OCI-LY1 (cell line): ENCODE measurements at regions not wholly inside any gene's neighbourhood (a gene's known extent, or its start where the extent isn't known, plus 50 kb on each side); places are given as distances from the start of the nearest gene placed in this dataset.

Source experiments
- H2AFZ ChIP-seq: fragments of 200-600 bp; sonication (generic), shearing (Covaris generic); 2 replicates; pipeline ENCODE4 v1.6.0; 2014; ENCODE audit warnings: antibody characterized with exemption, mild to moderate bottlenecking, low read length
- H3F3A ChIP-seq: fragments of 200-600 bp; sonication (generic), shearing (Covaris generic); 2 replicates; pipeline ENCODE4 v1.6.0; 2014; ENCODE audit warnings: mild to moderate bottlenecking, antibody characterized with exemption, low read length, moderate library complexity; ENCODE audit not compliant: insufficient read depth
- H3K27ac ChIP-seq: fragments of 200-600 bp; sonication (generic); 2 replicates; pipeline ENCODE4 v1.5.1; 2014; ENCODE audit warnings: low read length, mixed run types, mild to moderate bottlenecking, low read depth; ENCODE audit not compliant: poor library complexity, severe bottlenecking
- H3K27me3 ChIP-seq: fragments of 200-600 bp; sonication (generic); 2 replicates; pipeline ENCODE4 v1.6.0; 2014; ENCODE audit warnings: antibody characterized with exemption, mild to moderate bottlenecking, low read length, moderate library complexity; ENCODE audit not compliant: insufficient read depth
- H3K36me3 ChIP-seq: fragments of 200-600 bp; sonication (generic); 2 replicates; pipeline ENCODE4 v1.6.1; 2014; ENCODE audit warnings: mild to moderate bottlenecking, antibody characterized with exemption, low read length, moderate library complexity, mixed read lengths; ENCODE audit not compliant: insufficient read depth
- H3K4me1 ChIP-seq: fragments of 200-600 bp; sonication (generic); 2 replicates; pipeline ENCODE4 v1.5.1; 2014; ENCODE audit warnings: mild to moderate bottlenecking, low read length, moderate library complexity; ENCODE audit not compliant: insufficient read depth, severe bottlenecking
- H3K4me2 ChIP-seq: fragments of 200-600 bp; sonication (generic), shearing (Covaris generic); 2 replicates; pipeline ENCODE4 v1.6.1; 2014; ENCODE audit warnings: low read length
- H3K4me3 ChIP-seq: fragments of 200-600 bp; sonication (generic); 2 replicates; pipeline ENCODE4 v1.5.1; 2014; ENCODE audit warnings: low read length, low read depth, mild to moderate bottlenecking, mixed read lengths; ENCODE audit not compliant: poor library complexity, severe bottlenecking
- H3K79me2 ChIP-seq: fragments of 200-600 bp; shearing (Covaris generic); 2 replicates; pipeline ENCODE4 v1.6.1; 2016; ENCODE audit warnings: mixed run types, low read length, mixed read lengths; ENCODE audit not compliant: insufficient read depth
- H3K9ac ChIP-seq: fragments of 200-600 bp; sonication (generic), shearing (Covaris generic); 2 replicates; pipeline ENCODE4 v1.6.1; 2014; ENCODE audit warnings: mild to moderate bottlenecking, low read length, mixed read lengths
- H3K9me2 ChIP-seq: fragments of 200-600 bp; sonication (generic), shearing (Covaris generic); 2 replicates; pipeline ENCODE4 v1.6.1; 2014; ENCODE audit warnings: low read depth, mild to moderate bottlenecking, low read length, mixed read lengths
- H3K9me3 ChIP-seq: fragments of 200-600 bp; shearing (Covaris generic); 2 replicates; pipeline ENCODE4 v1.6.1; 2014; ENCODE audit warnings: low read length, mixed read lengths
- H4K20me1 ChIP-seq: fragments of 200-600 bp; sonication (generic), shearing (Covaris generic); 2 replicates; pipeline ENCODE4 v1.6.0; 2016; ENCODE audit warnings: mild to moderate bottlenecking, low read length; ENCODE audit not compliant: insufficient read depth
- CTCF ChIP-seq: fragments of 200-600 bp; sonication (generic), shearing (Covaris generic); IDR thresholded peaks from 2 replicates; pipeline ENCODE4 v1.5.1; 2017; ENCODE audit warnings: mild to moderate bottlenecking, antibody characterized with exemption, low read length, moderate library complexity, mixed read lengths
- EZH2 ChIP-seq: fragments of 200-600 bp; sonication (generic), shearing (Covaris generic); IDR thresholded peaks from 2 replicates; pipeline ENCODE4 v1.8.0; 2017; ENCODE audit warnings: borderline replicate concordance, mixed run types, mild to moderate bottlenecking, antibody characterized with exemption, low read length, moderate library complexity, mixed read lengths

- TF ChIP-seq CTCF = no peak
- no peak for TF ChIP-seq EZH2
Measured at GRCh38 chr7:23930312-23930711, 220.3 kb downstream of the STK31 start.

GRCh38 chr7:23931633-23932032, 221.6 kb downstream of the STK31 start:
- no peak for TF ChIP-seq EZH2
- TF ChIP-seq CTCF = no peak
- no peak overlapping the region for H3K27ac ChIP-seq
- no peak overlapping the region for H3K4me3 ChIP-seq
- no peaks in the 10 kb centered on the region for H3K4me1 ChIP-seq
- no peaks in the 10 kb centered on the region for H3K27me3 ChIP-seq
- no peaks in the 10 kb centered on the region for H3K9me3 ChIP-seq
- H3K9ac ChIP-seq = no peak overlapping the region
- no peak overlapping the region for H2AFZ ChIP-seq
- no peaks in the 10 kb centered on the region for H4K20me1 ChIP-seq
- no peaks in the 10 kb centered on the region for H3K36me3 ChIP-seq
- H3K4me2 ChIP-seq = no peak overlapping the region
- H3F3A ChIP-seq = no peaks in the 10 kb centered on the region
- no peaks in the 10 kb centered on the region for H3K9me2 ChIP-seq
- no peaks in the 10 kb centered on the region for H3K79me2 ChIP-seq

More at GRCh38 chr7:23930312-23930711, 220.3 kb downstream of the STK31 start:
- Histone ChIP-seq H3K79me2 (no peaks in the 10 kb centered on the region), H3K27ac (no peak overlapping the region), H3F3A (no peaks in the 10 kb centered on the region), H3K4me2 (no peak overlapping the region), H3K9ac (no peak overlapping the region), H3K4me1 (no peaks in the 10 kb centered on the region), H4K20me1 (no peaks in the 10 kb centered on the region), H3K9me3 (no peaks in the 10 kb centered on the region), H3K36me3 (no peaks in the 10 kb centered on the region), H3K9me2 (no peaks in the 10 kb centered on the region), H3K4me3 (no peak overlapping the region), H2AFZ (no peak overlapping the region), H3K27me3 (no peaks in the 10 kb centered on the region)

- Histone ChIP-seq H3K27me3 (no peaks in the 10 kb centered on the region), H2AFZ (no peak overlapping the region), H3K4me1 (no peaks in the 10 kb centered on the region), H3K9me2 (no peaks in the 10 kb centered on the region), H3F3A (no peaks in the 10 kb centered on the region), H3K79me2 (no peaks in the 10 kb centered on the region), H3K9ac (no peak overlapping the region), H3K27ac (no peak overlapping the region), H3K4me3 (no peak overlapping the region), H4K20me1 (no peaks in the 10 kb centered on the region), H3K9me3 (no peaks in the 10 kb centered on the region), H3K36me3 (no peaks in the 10 kb centered on the region), H3K4me2 (no peak overlapping the region)
- no peak for TF ChIP-seq EZH2
- TF ChIP-seq CTCF = no peak
Measured at GRCh38 chr7:23938215-23938614, 228.2 kb downstream of the STK31 start.
